ENCODE measurements at regions not wholly inside any gene's neighbourhood (a gene's known extent, or its start where the extent isn't known, plus 50 kb on each side); places are given as distances from the start of the nearest gene placed in this dataset.

GRCh38 chr3:44092497-44092896 lies 149.2 kb upstream of the TOPAZ1 start:
- no peak for DNase-seq (ENCODE audit: low read depth)

- DNase-seq (ENCODE audit: low read depth): no peak
These were observed 148.2 kb upstream of the TOPAZ1 start for GRCh38 chr3:44093531-44093930.

GRCh38 chr3:44098656-44099415 lies 142.8 kb upstream of the TOPAZ1 start:
- DNase-seq (ENCODE audit: low read depth): no peak

- DNase-seq (ENCODE audit: low read depth): no peak
These were observed 142.0 kb upstream of the TOPAZ1 start for GRCh38 chr3:44099566-44100297.

- DNase-seq (ENCODE audit: low read depth): no peak
These were observed 141.4 kb upstream of the TOPAZ1 start for GRCh38 chr3:44100298-44100695.

- DNase-seq (ENCODE audit: low read depth): no peak
These were observed 137.6 kb upstream of the TOPAZ1 start for GRCh38 chr3:44104043-44104442.

- DNase-seq (ENCODE audit: low read depth): peak; percentile 3
These were observed 136.9 kb upstream of the TOPAZ1 start for GRCh38 chr3:44104668-44105321.

GRCh38 chr3:44105571-44105970 lies 136.1 kb upstream of the TOPAZ1 start:
- no peak for DNase-seq (ENCODE audit: low read depth)

- DNase-seq (ENCODE audit: low read depth): no peak
These were observed 134.9 kb upstream of the TOPAZ1 start for GRCh38 chr3:44106756-44107155.

- DNase-seq (ENCODE audit: low read depth): no peak
These were observed 133.2 kb upstream of the TOPAZ1 start for GRCh38 chr3:44108481-44108880.

GRCh38 chr3:44109771-44110361 lies 131.8 kb upstream of the TOPAZ1 start:
- no peak for DNase-seq (ENCODE audit: low read depth)

GRCh38 chr3:44110648-44111047 lies 131.0 kb upstream of the TOPAZ1 start:
- no peak for DNase-seq (ENCODE audit: low read depth)

GRCh38 chr3:44111482-44111881 lies 130.2 kb upstream of the TOPAZ1 start:
- no peak for DNase-seq (ENCODE audit: low read depth)

- no peak for DNase-seq (ENCODE audit: low read depth)
These were observed 127.5 kb upstream of the TOPAZ1 start for GRCh38 chr3:44114142-44114541.

GRCh38 chr3:44117239-44117638 lies 124.4 kb upstream of the TOPAZ1 start:
- no peak for DNase-seq (ENCODE audit: low read depth)

GRCh38 chr3:44117736-44118135 lies 124.0 kb upstream of the TOPAZ1 start:
- no peak for DNase-seq (ENCODE audit: low read depth)

- DNase-seq (ENCODE audit: low read depth): no peak
These were observed 120.7 kb upstream of the TOPAZ1 start for GRCh38 chr3:44120721-44121582.

- no peak for DNase-seq (ENCODE audit: low read depth)
These were observed 116.4 kb upstream of the TOPAZ1 start for GRCh38 chr3:44125246-44125645.

GRCh38 chr3:44125882-44126281 lies 115.8 kb upstream of the TOPAZ1 start:
- DNase-seq (ENCODE audit: low read depth): no peak

- DNase-seq (ENCODE audit: low read depth): no peak
These were observed 113.5 kb upstream of the TOPAZ1 start for GRCh38 chr3:44128057-44128775.

GRCh38 chr3:44130249-44130648 lies 111.4 kb upstream of the TOPAZ1 start:
- no peak for DNase-seq (ENCODE audit: low read depth)
